Esophagus squamous epithelium (tissue), 4 donors: ENCODE measurements at regions not wholly inside any gene's neighbourhood (a gene's known extent, or its start where the extent isn't known, plus 50 kb on each side); places are given as distances from the start of the nearest gene placed in this dataset.

ENCODE experiments used
- CTCF ChIP-seq, 6 experiments: fragments of 450-650 bp in 4 of 6; fragments of 200-600 bp in 2 of 6; sonication (generic) in 2 of 6; IDR thresholded peaks; one replicate each; pipeline ENCODE4 v1.5.1; 2016 to 2019; ENCODE audit warnings: antibody characterized with exemption in 6 of 6, mild to moderate bottlenecking in 4 of 6, moderate library complexity in 4 of 6
- POLR2A ChIP-seq, 4 donors: fragments of 450-650 bp; IDR thresholded peaks; one replicate each; pipeline ENCODE4 v1.6.1; 2017; ENCODE audit warnings: antibody characterized with exemption in 4 of 4, mild to moderate bottlenecking in 4 of 4, moderate library complexity in 3 of 4

GRCh38 chr5:98604721-98605425 lies 168.6 kb upstream of the RGMB start:
- TF ChIP-seq CTCF (IDR thresholded peaks at IDR 0.05) = no peak
- no peak for TF ChIP-seq POLR2A (IDR thresholded peaks at IDR 0.05)
